Activated naive CD8-positive, alpha-beta T cell (primary cell): ENCODE measurements at regions not wholly inside any gene's neighbourhood (a gene's known extent, or its start where the extent isn't known, plus 50 kb on each side); places are given as distances from the start of the nearest gene placed in this dataset.

Experiments
- H3K27ac Mint-ChIP-seq: one replicate; pipeline ENCODE4 v1.8.0; 2021; ENCODE audit warnings: mixed read lengths
- H3K27me3 Mint-ChIP-seq: one replicate; pipeline ENCODE4 v1.8.0; 2021; ENCODE audit warnings: mixed read lengths
- H3K36me3 Mint-ChIP-seq: one replicate; pipeline ENCODE4 v1.8.0; 2021; ENCODE audit warnings: mixed read lengths
- H3K4me1 Mint-ChIP-seq: one replicate; pipeline ENCODE4 v1.8.0; 2021; ENCODE audit warnings: low read depth, mixed read lengths
- H3K4me3 Mint-ChIP-seq: one replicate; pipeline ENCODE4 v1.8.0; 2021; ENCODE audit warnings: mild to moderate bottlenecking, mixed read lengths
- H3K9me3 Mint-ChIP-seq: one replicate; pipeline ENCODE4 v1.8.0; 2021; ENCODE audit warnings: low read depth, mixed read lengths

DNA sequence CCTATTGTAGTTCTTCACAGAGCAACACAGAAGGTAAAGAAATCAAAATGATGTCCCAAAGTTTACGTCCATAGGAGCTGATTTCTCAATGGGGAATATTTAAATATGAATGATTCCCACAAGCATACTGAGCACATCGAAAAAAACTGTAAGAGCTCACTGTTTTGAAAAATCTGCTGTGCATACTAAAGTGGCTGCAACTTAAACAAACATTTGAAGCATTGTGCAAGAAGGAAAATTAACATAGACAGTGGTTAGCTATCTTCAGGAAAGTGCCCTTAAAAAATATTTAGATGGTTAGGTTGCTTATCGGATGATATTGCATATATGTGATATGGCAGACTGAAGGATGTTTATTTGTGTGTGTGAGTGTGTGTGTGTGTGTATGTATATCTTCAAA lies 747.6 kb downstream of the RFPL4B start:
- peaks cover 9% of the 10 kb centered on the region for H3K9me3 Mint-ChIP-seq
- no peaks in the 10 kb centered on the region for H3K36me3 Mint-ChIP-seq
- H3K4me1 Mint-ChIP-seq = no peaks in the 10 kb centered on the region
- no peak overlapping the region for H3K4me3 Mint-ChIP-seq
- no peak overlapping the region for H3K27ac Mint-ChIP-seq
- no peaks in the 10 kb centered on the region for H3K27me3 Mint-ChIP-seq

DNA sequence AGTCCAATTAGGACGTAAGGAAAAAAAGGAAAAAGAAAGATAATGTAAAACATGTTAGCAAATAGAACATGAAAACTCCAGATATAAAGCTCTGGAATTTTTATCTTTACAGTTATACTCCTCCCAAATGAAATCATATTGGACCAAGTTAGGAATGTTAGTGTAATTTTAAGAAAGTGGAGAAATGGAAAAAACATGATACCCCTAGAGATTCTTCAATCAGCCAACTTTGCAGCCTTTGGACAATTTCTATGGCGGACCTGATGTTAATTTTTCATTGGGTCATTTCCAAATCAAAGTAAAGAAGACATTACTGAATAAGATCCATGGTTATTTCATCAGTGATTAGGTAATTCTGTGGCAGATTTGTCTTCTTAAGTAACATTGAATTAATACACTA lies 748.7 kb downstream of the RFPL4B start:
- no peak overlapping the region for H3K27ac Mint-ChIP-seq
- H3K27me3 Mint-ChIP-seq = no peaks in the 10 kb centered on the region
- peaks cover 9% of the 10 kb centered on the region for H3K9me3 Mint-ChIP-seq
- no peaks in the 10 kb centered on the region for H3K4me1 Mint-ChIP-seq
- H3K4me3 Mint-ChIP-seq = no peak overlapping the region
- H3K36me3 Mint-ChIP-seq = no peaks in the 10 kb centered on the region

DNA sequence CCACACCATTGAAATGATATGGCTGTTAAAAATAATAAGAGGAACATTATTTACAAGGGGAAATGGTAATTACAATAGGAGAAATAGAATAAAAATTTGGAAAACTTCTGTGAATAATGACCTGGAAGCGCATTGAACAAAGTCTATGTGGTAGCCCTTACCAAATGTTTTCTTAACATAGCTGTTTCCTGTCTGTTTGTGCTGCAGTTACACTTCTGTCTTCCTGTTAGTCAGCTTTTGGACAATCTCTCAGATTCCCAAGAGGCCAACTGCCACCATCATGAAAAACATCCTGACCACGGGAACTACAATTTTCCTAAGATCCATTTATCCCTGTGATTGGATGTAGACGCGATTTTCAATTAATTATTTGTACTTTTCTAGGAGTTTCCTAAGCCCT lies 754.4 kb upstream of the MARCKS start:
- H3K27me3 Mint-ChIP-seq = no peaks in the 10 kb centered on the region
- H3K27ac Mint-ChIP-seq = no peak overlapping the region

DNA sequence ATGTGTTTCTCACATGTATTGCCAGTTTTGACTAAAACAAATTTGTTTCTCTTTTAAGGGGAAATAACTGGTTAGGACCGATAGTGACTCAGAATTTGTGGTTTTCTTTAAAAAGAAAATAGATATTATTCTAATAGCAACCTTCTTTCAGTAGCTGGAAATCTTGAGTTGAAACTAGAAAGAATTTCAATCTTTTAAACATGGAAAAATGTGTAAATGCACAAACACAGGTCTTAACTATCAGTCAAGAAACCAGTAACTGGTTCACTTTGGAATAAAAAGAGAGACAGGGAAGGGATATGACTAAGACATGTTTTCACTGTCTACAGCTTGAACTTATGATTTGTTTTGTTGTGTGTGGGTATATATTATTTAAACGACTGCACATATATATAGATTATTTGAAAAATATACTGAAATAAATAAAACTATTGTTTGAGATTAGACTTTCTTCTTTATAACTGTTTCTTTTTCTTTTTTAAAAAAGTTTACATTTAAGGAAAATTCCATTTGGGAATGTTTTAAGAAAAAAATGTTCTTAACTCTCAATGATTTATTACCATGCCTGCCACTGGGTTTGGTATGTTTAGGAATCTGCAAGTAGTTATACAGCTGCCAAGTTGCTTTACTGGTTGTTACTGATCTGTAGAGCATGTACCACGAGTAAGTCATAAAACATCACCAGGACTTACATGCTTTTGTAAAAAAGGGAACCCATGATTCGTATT lies 753.3 kb upstream of the MARCKS start:
- Mint-ChIP-seq H3K36me3 (no peaks in the 10 kb centered on the region), H3K27ac (no peak overlapping the region), H3K4me3 (no peak overlapping the region), H3K27me3 (no peaks in the 10 kb centered on the region), H3K9me3 (no peaks in the 10 kb centered on the region), H3K4me1 (no peaks in the 10 kb centered on the region)

More for the DNA sequence above, 754.4 kb upstream of the MARCKS start:
- H3K9me3 Mint-ChIP-seq = no peaks in the 10 kb centered on the region
- H3K4me1 Mint-ChIP-seq = no peaks in the 10 kb centered on the region
- no peaks in the 10 kb centered on the region for H3K36me3 Mint-ChIP-seq
- H3K4me3 Mint-ChIP-seq = no peak overlapping the region

DNA sequence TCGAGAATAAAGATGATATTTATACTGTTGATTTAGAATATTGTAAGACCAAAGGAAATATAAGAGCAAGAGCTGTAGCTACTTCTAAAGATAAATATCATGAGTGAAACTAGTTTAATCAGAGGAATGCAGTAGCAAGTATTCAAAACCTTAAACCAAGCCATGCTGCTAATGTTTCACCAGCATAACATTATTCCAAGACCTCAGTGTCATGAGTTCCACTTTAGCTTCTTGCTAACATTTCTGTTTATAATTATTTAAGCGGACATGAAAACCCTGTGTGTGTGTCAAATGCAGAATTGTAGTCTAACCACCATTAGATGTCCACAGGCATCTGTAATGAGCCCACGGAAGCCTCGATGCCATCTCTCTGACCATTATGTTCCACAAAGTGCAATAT lies 752.6 kb upstream of the MARCKS start:
- H3K4me1 Mint-ChIP-seq = no peaks in the 10 kb centered on the region
- no peak overlapping the region for H3K4me3 Mint-ChIP-seq
- H3K36me3 Mint-ChIP-seq = no peaks in the 10 kb centered on the region
- no peaks in the 10 kb centered on the region for H3K9me3 Mint-ChIP-seq
- no peak overlapping the region for H3K27ac Mint-ChIP-seq
- no peaks in the 10 kb centered on the region for H3K27me3 Mint-ChIP-seq

DNA sequence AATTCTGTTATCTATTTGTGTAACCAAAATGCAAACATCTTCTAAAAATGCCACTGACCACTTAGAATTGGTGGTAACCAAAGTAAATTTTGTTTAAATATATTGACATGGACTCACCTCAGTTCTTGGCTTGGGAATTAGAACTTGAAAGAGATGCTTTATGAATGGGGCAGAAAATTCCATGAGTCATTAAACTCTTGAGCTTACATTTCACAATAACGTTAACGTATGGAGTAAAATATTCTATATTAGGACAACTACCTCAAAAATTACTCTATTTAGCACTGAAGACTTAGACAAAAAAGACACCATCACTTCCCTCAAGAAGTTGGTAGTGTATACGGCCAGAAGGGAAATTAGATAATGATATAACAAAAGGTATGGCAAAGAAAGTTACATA lies 752.2 kb upstream of the MARCKS start:
- H3K27me3 Mint-ChIP-seq = no peaks in the 10 kb centered on the region
- no peak overlapping the region for H3K4me3 Mint-ChIP-seq
- H3K4me1 Mint-ChIP-seq = no peaks in the 10 kb centered on the region
- H3K9me3 Mint-ChIP-seq = no peaks in the 10 kb centered on the region
- H3K36me3 Mint-ChIP-seq = no peaks in the 10 kb centered on the region
- no peak overlapping the region for H3K27ac Mint-ChIP-seq

DNA sequence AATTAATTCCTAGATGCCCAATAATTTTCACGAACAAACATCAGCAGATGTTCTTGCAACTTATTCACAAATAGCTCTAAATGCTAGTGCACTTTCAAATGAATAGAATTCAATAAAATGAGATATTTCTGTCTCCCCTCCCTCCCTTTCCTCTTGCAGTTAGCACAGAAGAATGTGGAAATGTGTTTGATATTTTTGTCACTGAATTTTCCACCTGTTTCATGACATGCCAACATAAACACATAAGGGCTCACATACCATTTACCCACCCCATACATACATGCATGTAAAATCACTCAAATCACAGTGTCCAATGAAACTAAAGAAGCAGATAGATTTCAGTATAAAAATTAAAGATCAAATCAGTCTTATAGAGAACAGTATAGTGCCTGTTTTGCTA lies 746.9 kb upstream of the MARCKS start:
- Mint-ChIP-seq H3K36me3 (no peaks in the 10 kb centered on the region), H3K9me3 (peaks cover 5% of the 10 kb centered on the region), H3K4me3 (no peak overlapping the region), H3K27me3 (no peaks in the 10 kb centered on the region), H3K4me1 (no peaks in the 10 kb centered on the region), H3K27ac (no peak overlapping the region)

DNA sequence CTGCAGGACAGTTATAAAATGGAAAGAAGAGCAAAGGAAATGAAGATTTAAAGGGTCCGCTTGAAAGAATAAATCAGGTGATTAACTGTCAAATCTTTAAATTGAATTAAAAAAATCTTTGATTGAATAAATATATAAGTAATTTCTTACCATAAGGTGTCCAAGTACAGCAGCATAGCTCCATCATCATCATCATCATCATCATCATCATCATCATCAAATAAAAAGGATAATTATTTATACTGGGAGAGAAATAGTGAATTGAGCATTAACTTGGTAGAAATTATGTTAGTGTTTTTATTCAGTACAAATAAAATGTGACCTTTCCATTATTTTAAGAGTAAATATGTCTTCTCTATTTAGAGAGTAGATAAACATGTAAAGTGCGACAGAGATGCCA lies 745.6 kb upstream of the MARCKS start:
- no peak overlapping the region for H3K27ac Mint-ChIP-seq
- H3K36me3 Mint-ChIP-seq = no peaks in the 10 kb centered on the region
- peaks cover 11% of the 10 kb centered on the region for H3K9me3 Mint-ChIP-seq
- H3K4me3 Mint-ChIP-seq = no peak overlapping the region
- H3K4me1 Mint-ChIP-seq = no peaks in the 10 kb centered on the region
- no peaks in the 10 kb centered on the region for H3K27me3 Mint-ChIP-seq

DNA sequence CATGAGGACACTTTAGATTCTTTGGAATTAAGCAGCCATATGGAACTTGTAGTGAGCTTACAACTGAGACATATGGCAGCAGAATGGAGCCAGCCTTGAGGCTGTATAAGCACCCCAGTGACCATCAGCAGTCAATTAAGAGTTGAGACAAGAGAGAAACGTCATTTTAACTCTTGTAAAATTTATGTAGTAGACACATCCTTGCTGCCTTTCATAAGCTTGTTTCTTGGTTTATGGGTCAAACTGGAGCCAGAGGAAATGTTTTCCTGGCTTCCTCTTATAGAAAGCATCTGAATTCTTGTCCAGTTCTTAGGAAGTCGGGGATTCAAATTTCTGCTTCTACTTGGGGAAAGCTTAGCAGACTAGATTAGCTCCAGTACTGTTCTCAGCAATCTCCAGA lies 745.1 kb upstream of the MARCKS start:
- Mint-ChIP-seq H3K27me3 (no peaks in the 10 kb centered on the region), H3K36me3 (no peaks in the 10 kb centered on the region), H3K4me1 (no peaks in the 10 kb centered on the region), H3K27ac (no peak overlapping the region), H3K4me3 (no peak overlapping the region), H3K9me3 (peaks cover 15% of the 10 kb centered on the region)

DNA sequence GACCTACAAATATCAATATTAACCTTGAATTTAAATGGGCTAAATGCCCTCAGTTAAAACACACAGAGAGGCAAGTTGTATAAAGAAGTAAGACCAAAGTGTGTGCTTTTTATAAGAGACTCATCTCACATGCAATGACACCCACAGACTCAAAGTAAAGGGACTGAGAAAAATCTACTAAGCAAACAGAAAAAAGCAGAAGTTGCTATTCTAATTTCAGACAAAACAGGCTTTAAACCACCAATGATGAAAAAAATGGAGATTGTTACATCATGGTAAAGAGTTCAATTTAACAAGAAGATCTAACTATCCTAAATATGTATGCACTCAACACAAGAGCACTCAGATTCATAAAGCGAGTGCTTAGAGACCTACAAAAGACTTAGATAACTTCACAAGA lies 741.9 kb upstream of the MARCKS start:
- no peak overlapping the region for H3K27ac Mint-ChIP-seq
- H3K27me3 Mint-ChIP-seq = no peaks in the 10 kb centered on the region
- H3K36me3 Mint-ChIP-seq = no peaks in the 10 kb centered on the region
- no peak overlapping the region for H3K4me3 Mint-ChIP-seq
- H3K4me1 Mint-ChIP-seq = no peaks in the 10 kb centered on the region
- H3K9me3 Mint-ChIP-seq = peaks cover 20% of the 10 kb centered on the region

DNA sequence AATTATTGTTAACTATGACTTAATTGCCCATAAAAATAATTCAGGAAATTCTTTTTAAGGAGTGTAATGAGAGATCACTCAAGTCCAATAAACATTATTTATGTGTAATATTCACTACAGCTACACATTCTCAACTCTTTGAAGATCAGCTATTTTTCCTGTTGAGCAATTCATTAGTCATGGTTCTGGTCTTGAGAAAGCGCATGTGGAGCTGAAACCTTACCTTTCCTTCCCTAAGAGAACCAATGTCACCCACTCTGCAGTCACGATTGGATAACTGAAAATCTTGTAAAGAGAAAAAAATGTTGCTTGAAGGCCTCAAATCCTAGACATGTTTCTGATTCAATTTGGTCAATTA lies 736.9 kb upstream of the MARCKS start:
- no peaks in the 10 kb centered on the region for H3K27me3 Mint-ChIP-seq
- H3K9me3 Mint-ChIP-seq = peaks cover 14% of the 10 kb centered on the region
- H3K4me1 Mint-ChIP-seq = no peaks in the 10 kb centered on the region
- H3K4me3 Mint-ChIP-seq = no peak overlapping the region
- H3K36me3 Mint-ChIP-seq = no peaks in the 10 kb centered on the region
- H3K27ac Mint-ChIP-seq = no peak overlapping the region

DNA sequence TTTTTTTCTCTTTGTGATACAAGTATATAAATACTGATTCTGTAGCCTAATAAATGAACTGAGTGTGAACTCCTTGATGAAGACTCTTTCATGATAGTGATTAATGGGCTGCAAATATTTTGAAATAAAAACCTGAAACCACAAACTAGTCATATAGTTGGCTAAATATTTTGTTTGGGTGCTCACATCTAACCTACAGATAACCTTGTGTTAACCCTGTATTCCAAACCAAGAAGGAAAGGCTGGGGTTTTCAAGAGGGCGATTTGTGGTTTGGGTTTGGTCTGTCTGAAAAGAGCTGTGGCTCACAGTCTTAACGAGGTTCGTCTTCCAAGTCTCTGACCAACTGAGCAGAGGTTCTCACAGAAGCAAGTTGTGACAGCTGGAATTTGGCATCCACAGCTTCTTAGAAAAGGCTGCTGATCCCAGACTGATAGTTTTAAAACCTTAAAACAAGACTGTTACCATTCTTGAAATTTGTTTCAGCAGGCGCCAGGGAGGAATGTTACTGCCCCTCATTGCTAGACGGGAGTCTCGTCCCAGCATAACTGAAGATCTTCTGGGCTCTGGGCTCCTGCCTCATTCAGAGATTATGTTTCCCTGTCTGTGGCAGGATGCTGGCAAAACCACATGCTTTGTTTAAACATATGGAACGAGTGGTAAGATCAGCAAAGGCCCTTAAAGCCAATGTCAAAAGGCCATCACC lies 736.4 kb upstream of the MARCKS start:
- no peaks in the 10 kb centered on the region for H3K36me3 Mint-ChIP-seq
- no peaks in the 10 kb centered on the region for H3K27me3 Mint-ChIP-seq
- no peaks in the 10 kb centered on the region for H3K4me1 Mint-ChIP-seq
- no peak overlapping the region for H3K4me3 Mint-ChIP-seq
- H3K9me3 Mint-ChIP-seq = peaks cover 13% of the 10 kb centered on the region
- no peak overlapping the region for H3K27ac Mint-ChIP-seq

DNA sequence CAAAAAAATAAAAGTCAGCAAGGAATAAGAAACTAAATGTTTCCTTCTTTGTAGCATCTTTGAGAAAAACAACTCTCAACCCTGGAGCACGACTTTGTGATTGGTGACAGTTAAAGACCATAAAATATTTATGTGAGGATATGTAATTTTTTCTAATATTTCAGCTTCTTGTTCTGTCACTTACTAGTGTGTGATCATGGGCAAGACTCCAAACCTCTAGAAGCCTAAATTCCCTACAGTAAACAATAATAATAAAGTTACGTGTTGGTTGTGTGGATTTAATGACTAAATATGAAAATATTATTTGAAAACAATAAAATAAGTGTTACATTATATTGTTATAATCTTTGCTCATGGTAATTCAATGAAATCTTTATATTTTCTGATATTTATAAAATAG lies 735.6 kb upstream of the MARCKS start:
- H3K36me3 Mint-ChIP-seq = no peaks in the 10 kb centered on the region
- H3K27ac Mint-ChIP-seq = no peak overlapping the region
- H3K27me3 Mint-ChIP-seq = no peaks in the 10 kb centered on the region
- no peaks in the 10 kb centered on the region for H3K4me1 Mint-ChIP-seq
- H3K4me3 Mint-ChIP-seq = no peak overlapping the region
- H3K9me3 Mint-ChIP-seq = peaks cover 9% of the 10 kb centered on the region

DNA sequence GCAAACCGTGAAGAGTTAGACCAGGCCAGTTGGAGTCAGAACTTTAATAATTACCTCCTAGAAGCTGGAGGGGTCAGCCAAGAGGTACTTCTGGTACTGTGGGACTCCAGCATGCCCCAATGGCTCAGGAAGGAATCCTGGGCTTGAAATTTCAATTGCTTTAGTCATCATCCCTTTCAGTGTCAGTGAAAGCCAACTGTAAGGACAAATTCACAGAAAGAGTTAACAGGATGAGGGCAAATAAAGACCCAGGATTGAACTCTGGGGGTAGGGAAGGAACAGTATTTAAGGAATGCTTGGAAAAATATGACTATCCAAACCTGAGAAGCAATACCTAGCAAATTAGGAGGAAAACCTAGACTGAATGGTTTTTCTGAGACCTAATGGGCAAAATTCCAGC lies 735.1 kb upstream of the MARCKS start:
- H3K36me3 Mint-ChIP-seq = no peaks in the 10 kb centered on the region
- H3K27me3 Mint-ChIP-seq = no peaks in the 10 kb centered on the region
- peaks cover 5% of the 10 kb centered on the region for H3K9me3 Mint-ChIP-seq
- H3K4me1 Mint-ChIP-seq = no peaks in the 10 kb centered on the region
- H3K4me3 Mint-ChIP-seq = no peak overlapping the region
- no peak overlapping the region for H3K27ac Mint-ChIP-seq

DNA sequence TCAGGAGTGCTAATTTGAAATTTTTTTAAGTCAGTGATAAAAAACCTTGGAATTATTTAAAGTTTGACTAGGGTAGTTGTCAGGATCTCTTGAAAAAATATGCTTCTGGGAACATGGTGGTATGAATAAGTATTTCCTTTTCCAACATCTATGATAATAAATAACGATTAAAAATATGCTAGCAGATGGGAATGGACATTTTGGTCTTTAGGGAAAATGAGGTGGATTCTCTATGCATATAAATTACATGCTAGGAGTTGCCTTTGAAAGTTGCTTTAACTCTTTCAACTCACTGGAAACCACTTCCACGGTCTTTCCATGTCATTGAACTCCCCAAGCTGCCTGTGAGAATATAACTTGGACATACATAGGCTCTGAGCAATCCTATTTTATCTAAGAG lies 731.5 kb upstream of the MARCKS start:
- Mint-ChIP-seq H3K9me3 (no peaks in the 10 kb centered on the region), H3K4me3 (no peak overlapping the region), H3K27ac (no peak overlapping the region), H3K27me3 (no peaks in the 10 kb centered on the region), H3K36me3 (no peaks in the 10 kb centered on the region), H3K4me1 (no peaks in the 10 kb centered on the region)
